ENCODE measurements at regions not wholly inside any gene's neighbourhood (a gene's known extent, or its start where the extent isn't known, plus 50 kb on each side); places are given as distances from the start of the nearest gene placed in this dataset.

GRCh38 chr2:239629926-239630617 lies 229.3 kb upstream of the HDAC4 start:
- in situ Hi-C loops (cut with HindIII; ENCODE audit: low pct_unique_long_range_greater_than_20kb, low sequenced_read_pairs), result no loop called here
- DNase-seq (ENCODE audit: low read depth), result no peak

DNA sequence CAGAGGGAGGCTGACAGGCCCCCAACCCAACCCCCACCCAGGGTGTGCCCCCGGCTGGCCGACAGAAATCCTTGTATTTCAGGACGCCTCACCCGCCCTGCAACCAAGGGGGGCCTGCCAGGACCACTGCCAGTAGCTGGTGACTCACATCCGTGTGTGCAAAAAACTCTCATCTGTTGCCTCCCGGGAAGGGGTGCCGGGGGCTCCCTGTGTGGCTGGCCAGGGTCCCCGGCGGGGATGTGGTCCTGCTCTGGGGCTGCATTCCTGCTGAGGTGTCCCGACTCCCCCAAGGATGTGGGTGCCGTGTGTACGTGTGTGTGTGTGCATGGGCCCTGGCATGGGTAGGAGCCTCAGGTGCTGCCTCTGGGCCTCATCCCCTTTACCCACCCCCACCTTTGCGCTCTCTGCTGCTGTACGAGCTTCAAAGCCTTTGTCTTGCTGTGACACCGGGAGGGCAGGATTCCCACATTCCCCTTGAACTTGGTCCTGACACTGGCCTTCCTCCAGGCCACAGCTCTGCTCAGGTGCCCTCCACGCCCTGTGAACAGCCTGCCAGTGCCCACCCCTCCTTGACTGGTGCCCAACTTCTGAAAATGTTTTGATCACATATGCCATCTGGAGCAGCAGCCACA lies 226.3 kb upstream of the HDAC4 start:
- in situ Hi-C loops (cut with HindIII; ENCODE audit: low pct_unique_long_range_greater_than_20kb, low sequenced_read_pairs), result no loop called here
- no peak for DNase-seq (ENCODE audit: low read depth)

GRCh38 chr2:239625971-239626734 lies 225.3 kb upstream of the HDAC4 start:
- DNase-seq (ENCODE audit: low read depth), result no peak
- in situ Hi-C loops (cut with HindIII; ENCODE audit: low pct_unique_long_range_greater_than_20kb, low sequenced_read_pairs), result no loop called here

- in situ Hi-C loops (cut with HindIII; ENCODE audit: low pct_unique_long_range_greater_than_20kb, low sequenced_read_pairs), result no loop called here
- DNase-seq (ENCODE audit: low read depth), result no peak
These were observed 224.5 kb upstream of the HDAC4 start for GRCh38 chr2:239625156-239625845.

GRCh38 chr2:239621611-239622010 lies 220.8 kb upstream of the HDAC4 start:
- no peak for DNase-seq (ENCODE audit: low read depth)
- in situ Hi-C loops (cut with HindIII; ENCODE audit: low pct_unique_long_range_greater_than_20kb, low sequenced_read_pairs), result no loop called here

DNA sequence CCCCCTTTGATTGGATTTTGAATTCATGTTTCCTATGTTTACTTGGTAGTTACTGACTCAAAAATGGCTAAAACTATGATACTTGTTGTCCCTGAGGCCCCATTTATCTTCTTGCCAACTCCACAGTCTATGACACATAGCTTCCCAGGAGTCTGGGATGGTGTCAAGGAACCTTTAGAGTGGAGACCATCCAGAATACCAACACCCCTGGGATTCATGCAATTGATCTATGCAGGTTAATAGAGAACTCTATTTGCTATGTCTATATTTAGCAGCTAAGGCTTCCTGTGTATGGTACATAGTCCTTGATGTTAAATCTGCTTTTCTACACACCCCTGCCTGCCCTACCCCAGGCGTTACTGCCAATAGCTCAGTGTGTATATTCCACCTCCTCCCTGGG lies 218.5 kb upstream of the HDAC4 start:
- in situ Hi-C loops (cut with HindIII; ENCODE audit: low pct_unique_long_range_greater_than_20kb, low sequenced_read_pairs), result no loop called here
- no peak for DNase-seq (ENCODE audit: low read depth)

- DNase-seq (ENCODE audit: low read depth), result no peak
- in situ Hi-C loops (cut with HindIII; ENCODE audit: low pct_unique_long_range_greater_than_20kb, low sequenced_read_pairs), result no loop called here
These were observed 215.9 kb upstream of the HDAC4 start for GRCh38 chr2:239616729-239617128.

- in situ Hi-C loops (cut with HindIII; ENCODE audit: low pct_unique_long_range_greater_than_20kb, low sequenced_read_pairs), result no loop called here
These were observed 211.3 kb upstream of the HDAC4 start for GRCh38 chr2:239612133-239612532.

DNA sequence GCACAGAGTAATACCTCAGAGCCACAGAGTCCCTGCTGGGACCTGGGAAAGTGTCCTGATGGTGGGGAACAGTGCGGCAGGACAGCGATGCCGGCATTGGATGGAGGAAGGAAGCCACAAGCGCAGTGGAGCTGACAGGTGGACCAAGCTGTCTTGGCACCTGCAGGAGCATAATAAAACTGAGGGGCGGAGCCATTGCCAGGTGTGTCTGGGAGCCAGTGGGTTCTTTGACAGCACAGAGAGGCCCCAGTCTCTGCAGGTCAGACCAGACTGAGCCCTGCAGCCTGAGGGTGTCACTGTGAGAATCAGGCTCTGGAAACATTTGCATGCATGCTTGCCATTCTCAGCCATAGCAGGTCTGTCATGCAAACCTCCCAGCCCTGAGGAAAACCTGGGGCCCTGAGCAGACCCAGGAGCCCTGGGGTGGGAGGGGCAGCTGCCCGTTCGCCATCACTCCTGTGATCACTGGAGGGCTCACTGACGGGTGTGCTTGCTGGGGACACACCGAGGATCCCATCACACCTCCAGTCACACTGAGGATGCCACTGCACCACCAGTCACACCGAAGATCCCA lies 210.5 kb upstream of the HDAC4 start:
- no peak for DNase-seq (ENCODE audit: low read depth)
- in situ Hi-C loops (cut with HindIII; ENCODE audit: low pct_unique_long_range_greater_than_20kb, low sequenced_read_pairs), result no loop called here

More at GRCh38 chr2:239612133-239612532, 211.3 kb upstream of the HDAC4 start:
- no peak for DNase-seq (ENCODE audit: low read depth)

DNA sequence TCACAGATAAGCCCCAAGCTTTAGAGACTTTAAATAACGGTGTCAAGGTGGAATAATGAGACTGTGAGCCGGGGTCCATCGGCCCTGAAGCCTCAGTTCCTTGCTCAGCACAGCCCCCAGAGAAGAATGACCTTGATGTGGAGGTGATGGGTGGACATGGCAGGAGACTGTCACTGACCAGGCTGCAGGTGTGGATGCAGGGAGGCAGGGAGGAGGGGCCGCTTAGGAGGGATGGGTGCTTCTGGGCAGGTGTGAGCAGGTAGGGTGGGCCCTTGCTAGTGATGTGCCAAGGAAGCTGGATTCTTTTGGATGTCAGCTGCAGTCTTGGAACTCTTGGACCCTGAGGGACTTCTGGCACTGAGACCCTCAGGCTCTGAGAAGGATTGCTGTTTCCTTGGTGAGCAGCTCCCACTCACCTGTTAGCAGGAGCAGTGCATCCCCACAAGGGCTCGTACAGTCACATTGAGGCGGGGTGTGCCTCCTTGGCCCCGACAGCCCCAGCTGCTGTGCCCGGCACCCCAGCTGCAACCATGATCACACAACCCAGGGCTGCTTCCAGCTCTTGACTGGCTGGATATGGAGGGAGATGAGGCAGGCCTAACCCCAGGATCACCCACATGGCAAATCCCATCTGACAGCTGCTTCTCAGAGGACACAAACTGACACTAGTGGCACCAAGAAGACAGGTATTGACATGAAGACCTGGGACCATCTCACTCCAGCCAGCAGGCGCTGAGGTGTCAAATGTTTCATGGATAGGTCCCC lies 209.8 kb upstream of the HDAC4 start:
- in situ Hi-C loops (cut with HindIII; ENCODE audit: low pct_unique_long_range_greater_than_20kb, low sequenced_read_pairs), result no loop called here

GRCh38 chr2:239609607-239610310 lies 208.9 kb upstream of the HDAC4 start:
- in situ Hi-C loops (cut with HindIII; ENCODE audit: low pct_unique_long_range_greater_than_20kb, low sequenced_read_pairs), result no loop called here
- no peak for DNase-seq (ENCODE audit: low read depth)

More for the DNA sequence above, 209.8 kb upstream of the HDAC4 start:
- DNase-seq (ENCODE audit: low read depth), result no peak

DNA sequence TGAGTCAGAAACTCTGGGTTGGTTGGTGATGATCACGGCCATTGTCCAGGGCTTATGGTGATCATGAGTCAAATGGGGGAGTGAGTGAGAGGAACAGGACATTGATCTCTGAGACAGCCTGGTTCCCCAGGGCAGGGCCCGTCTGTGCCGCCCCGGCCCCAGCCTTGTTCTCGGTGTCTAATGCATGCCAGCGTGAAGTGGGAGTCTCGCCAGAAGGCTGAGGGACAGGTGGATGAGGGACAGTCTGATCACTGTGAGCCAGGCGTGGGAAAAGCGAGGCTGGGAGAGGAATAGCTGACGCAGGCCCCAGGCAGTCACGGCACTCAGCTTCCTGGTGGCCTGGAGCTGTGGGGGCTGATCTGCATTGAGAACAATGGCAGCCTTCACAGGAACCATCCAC lies 208.3 kb upstream of the HDAC4 start:
- in situ Hi-C loops (cut with HindIII; ENCODE audit: low pct_unique_long_range_greater_than_20kb, low sequenced_read_pairs), result no loop called here
- no peak for DNase-seq (ENCODE audit: low read depth)

GRCh38 chr2:239608723-239609122 lies 207.9 kb upstream of the HDAC4 start:
- no peak for DNase-seq (ENCODE audit: low read depth)
- in situ Hi-C loops (cut with HindIII; ENCODE audit: low pct_unique_long_range_greater_than_20kb, low sequenced_read_pairs), result no loop called here

GRCh38 chr2:239608260-239608659 lies 207.4 kb upstream of the HDAC4 start:
- no peak for DNase-seq (ENCODE audit: low read depth)
- in situ Hi-C loops (cut with HindIII; ENCODE audit: low pct_unique_long_range_greater_than_20kb, low sequenced_read_pairs), result no loop called here

DNA sequence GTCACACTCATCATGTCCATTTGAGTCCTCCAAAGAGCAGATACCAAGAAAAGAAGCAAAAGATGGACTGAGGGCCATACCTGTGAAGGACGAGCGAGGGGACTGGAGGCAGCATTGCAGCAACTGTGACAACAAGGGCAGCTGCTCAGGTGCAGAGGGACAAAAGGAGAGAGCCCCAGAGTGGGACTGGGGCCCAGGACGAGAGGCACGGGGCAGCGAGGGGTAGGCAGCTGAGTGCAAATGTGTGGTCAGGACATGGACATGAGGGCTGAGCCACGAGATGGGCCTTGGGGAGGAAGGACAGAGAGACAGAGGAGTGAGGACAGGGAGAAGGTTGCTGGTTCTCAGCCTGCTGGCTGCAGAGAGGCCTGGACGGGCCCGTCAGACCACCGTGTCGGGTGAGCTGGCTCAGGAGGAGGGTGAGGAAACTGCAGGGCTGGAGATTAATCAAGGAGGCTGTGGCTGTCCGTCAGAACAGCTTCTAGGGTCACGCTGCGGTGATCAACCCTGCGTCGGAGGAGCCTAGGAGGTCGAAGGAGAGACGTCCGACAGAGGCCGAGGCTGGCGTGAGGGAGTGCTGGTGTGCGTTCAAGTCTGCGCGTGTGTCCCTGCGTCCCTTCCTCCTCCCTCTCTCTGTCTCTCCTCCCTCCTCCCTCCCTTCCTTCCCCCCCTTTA lies 206.8 kb upstream of the HDAC4 start:
- no peak for DNase-seq (ENCODE audit: low read depth)
- in situ Hi-C loops (cut with HindIII; ENCODE audit: low pct_unique_long_range_greater_than_20kb, low sequenced_read_pairs), result no loop called here

- in situ Hi-C loops (cut with HindIII; ENCODE audit: low pct_unique_long_range_greater_than_20kb, low sequenced_read_pairs), result no loop called here
- no peak for DNase-seq (ENCODE audit: low read depth)
These were observed 206.1 kb upstream of the HDAC4 start for GRCh38 chr2:239606741-239607516.

Measured in Caki2 (cell line).